ENCODE measurements at regions not wholly inside any gene's neighbourhood (a gene's known extent, or its start where the extent isn't known, plus 50 kb on each side); places are given as distances from the start of the nearest gene placed in this dataset.

DNA sequence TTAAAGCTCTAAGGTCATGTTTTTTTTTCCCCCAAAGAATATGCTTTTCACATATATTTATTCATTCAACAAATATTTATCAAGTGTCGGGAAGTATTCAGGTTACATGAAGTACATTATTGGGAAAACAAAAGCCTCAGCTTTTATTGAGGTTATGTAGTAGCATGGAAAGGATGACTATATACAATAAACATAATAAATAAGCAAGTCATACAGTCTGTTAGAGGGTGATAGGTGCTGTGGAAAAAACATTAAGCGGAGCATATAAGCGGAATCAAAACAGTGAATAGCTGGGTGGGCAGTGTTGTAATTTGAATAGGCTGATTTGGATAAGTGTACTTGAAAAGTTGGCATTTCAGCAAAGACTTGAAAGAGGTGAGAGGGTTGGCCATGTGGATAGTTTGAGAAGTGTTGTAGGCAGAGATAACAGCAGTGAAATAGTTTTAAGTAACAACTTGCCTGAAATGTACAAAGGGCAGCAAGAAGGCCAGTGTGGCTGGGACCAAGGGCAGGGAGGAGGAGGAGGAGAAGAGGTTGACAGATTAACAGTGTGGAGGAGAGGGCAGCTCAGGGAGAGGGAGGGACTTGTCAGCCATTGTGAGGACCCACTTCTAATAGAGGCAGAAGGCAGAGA lies 558.7 kb downstream of the SPRY1 start:
- DNase-seq = no peak

DNA sequence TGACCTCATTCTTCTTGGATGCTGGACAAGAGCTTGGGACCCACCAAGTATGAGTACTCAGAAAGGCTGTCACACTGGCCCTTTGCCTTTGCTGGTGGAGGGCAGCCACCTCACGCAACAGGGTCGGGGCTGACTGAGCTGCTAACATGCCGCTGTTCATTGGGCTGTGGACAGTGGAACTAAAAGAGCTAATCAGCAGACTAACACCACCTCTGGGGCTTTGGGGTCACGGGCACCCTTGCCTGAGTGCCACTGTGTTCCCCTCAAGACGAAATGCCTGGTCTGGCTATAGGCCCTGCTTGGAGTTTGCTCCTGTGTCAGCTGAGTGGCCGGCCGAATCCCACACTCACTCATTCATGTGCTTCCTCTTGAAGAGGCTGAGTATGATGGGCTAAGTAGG lies 559.6 kb downstream of the SPRY1 start:
- no peak for DNase-seq

DNA sequence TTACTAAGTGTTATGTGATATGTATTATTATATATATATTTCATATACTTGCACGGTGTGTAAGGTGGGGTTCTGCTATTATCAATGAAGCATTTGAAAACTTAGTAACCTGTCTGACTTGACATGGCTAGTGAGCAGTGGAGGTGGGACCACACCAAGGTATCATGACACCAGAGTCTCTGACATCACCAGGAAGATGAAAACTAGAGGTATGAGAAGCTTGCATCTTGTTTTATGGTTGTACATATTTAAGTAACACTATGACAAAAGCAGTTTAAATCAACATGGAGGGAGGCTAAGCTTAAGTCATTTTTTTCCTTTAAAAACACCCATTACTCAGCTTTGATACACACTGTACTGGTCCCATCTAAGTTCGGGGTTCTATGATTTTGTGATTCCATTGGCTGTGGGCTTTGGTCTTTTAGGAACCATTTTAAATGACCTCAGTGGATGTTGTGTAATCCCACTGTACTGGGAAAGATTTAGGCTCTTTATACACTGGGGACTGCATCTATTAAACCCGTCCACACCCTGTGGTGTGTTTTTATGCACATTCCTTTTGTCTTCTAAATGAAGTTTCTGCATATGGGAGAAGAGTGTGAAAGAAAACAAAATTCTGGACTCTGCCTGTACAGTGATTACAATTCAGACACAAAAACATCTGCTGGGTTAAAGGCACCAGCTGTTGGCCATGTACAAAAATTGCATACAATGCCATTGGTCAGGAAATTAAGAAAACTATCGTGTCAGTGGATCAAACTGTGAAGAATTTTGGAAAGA lies 570.6 kb downstream of the SPRY1 start:
- DNase-seq = no peak

DNA sequence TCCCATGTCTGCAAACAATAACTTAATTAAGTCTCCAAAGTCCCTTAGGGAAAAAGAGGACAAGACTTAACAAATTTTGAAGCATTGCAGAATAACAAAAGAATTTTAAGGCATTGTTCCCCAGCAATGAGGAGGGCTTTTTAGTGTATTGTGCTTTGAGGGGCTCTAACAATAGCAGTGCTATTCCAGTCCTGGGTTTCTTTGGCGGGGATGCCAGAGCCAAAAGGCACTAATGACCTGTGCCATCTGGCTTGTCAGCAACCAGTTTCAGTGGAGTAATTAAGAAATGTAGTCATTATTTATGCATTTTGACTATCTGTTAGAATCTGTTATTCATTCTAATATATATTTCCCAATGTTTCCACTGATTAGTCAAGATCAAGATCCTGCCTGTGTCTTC lies 575.4 kb downstream of the SPRY1 start:
- DNase-seq = no peak

DNA sequence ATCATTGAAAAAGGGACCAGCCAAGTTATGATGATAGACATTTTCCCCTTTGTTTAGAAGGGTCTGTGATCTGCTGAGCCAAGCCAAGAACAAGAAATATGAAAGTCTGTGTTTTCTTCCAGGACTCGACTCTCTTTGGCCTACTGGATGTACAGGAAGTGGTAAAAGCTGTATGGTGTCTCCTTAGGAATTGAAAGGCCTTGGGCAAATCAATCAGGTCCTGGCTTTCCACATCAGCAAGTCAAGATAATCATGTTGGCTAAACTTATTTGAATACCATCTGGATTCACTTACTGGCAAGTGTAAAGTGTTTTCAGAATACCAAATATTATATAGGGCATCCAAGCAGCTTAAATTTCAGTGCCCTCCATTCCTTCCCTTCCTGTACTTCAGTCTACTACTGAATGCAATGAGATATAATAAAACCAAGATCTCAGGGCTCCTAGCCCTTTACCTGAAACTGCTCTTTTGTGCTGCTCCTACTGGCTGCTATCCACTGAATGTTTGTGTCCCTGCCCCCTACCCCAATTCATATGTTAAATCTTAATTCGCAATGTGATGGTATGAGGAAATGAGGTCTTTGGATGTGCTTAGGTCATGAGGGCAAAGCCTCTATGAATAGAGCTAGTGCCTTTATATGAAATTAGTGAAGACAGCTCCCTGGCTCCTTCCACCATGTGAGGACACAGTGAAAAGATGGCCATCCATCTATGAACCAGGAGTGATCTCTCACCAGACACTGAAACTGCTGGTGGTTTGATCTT lies 578.0 kb downstream of the SPRY1 start:
- no peak for DNase-seq

DNA sequence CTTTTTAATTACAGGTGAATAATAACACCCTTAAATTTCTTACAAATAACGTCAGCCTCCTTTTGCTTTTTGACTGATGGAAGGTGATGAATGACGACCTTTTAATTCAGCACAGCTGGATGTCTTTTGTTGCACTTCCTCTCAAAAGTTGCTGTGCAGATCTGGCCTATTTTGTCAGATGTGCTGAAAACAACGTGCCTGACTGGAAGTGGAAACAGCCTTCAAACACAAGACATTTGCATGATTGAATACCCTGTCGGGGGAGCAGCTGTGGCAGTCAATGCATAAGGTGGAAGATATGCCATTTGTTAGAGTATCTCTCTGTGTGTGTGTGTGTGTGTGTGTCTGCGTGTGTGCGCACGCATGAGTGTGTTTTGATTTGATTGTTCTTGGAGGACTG lies 579.7 kb downstream of the SPRY1 start:
- no peak for DNase-seq

DNA sequence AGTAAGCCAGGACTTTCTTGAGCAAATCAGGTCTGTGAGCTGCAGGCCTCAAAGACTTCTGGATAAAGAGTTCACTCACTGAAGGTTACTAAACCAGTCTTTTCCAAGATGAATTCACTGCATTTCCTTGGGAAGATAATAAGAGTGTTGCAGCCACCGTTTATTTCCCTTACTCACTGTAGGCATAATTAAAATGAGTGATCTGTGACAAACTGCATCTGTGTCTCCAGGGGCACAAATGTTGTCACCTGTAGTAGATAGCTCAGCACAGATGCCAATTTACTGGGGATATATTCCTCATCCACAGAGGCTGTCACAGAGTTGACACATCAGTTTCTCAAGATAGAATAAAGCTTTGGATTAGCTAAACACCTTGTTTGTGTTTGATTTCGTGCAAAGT lies 580.2 kb downstream of the SPRY1 start:
- DNase-seq = no peak

DNA sequence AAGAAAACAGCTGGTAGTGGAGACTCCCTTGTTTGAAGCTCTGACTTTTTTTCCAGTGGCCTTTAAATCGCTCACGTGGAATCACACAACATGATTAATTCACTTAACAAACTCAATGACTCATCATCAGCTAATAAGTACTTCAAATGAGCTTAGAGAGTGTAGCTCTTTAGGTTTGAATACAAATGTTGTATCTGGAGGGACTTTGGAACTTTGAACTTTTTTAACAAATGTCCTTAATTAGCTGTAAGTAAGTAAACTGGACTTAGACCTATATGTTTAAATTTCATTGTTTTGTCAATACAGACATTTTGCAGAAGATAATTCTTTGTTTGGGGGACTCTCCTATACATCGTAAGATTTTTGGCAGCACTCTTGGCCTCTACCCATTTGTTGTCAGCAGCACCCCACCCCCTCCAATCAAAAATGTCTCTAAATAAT lies 581.1 kb downstream of the SPRY1 start:
- no peak for DNase-seq

DNA sequence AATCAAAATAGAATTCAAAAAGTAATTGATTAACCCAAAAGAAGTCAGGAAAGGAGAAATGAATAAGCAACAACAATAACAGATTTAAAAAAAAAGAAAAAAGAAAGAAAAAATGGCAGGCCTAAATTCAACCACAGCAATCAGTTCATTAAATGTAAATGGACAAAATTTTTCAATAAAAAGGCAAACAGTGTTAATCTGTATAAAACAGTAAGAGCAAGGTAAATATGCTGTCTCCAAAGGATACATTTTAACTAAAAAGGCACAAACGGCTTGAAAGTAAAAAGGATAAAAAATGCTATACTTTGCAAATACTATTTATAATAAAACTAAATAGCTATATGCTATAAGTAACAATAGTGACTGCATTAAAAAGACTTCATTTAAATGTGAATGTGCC lies 582.0 kb downstream of the SPRY1 start:
- DNase-seq = no peak

DNA sequence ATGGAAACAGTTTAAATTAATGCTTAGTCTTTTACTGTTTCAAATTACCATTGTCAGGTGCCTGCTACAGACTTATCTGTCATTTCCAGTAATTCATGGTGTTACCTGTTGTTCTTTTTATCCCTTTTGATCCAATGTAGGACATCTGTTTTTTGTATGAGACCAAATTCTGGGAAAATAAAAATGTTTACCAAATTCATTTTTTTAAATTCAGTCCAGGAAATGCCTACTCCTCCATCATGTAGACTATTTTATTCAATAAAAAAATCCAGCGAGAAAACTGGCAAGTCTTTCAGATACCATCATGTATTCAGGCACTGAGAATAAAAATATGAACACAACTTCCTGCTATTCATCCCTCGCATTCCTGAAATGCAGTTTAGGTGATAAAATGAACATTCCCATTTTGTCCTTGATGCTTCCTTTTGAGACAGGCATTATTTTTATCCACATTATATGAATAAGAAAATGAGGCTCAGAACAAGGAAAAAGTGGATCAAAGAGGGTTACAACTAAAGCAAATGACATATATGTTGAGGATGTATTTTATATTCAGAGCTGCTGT lies 584.2 kb downstream of the SPRY1 start:
- DNase-seq = no peak

DNA sequence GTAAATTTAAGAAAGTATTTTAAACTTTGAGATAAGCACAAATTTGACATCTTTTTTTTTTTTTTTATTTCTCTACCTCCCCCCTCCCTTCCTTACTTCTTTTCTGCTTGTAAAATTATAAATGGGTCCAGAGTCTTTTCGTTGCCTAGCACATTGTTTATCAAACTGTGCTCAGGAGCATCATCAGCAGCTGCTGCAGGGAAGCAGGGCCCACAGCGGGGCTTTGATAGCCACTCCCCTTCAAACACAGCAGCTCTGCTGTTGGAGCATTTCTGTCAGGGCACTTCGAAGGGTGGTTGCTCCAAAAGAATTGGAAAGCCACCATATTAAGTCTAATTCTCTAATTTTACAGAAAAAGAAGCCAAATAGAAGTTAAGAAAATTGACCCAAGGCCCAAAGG lies 588.3 kb downstream of the SPRY1 start:
- DNase-seq = no peak

DNA sequence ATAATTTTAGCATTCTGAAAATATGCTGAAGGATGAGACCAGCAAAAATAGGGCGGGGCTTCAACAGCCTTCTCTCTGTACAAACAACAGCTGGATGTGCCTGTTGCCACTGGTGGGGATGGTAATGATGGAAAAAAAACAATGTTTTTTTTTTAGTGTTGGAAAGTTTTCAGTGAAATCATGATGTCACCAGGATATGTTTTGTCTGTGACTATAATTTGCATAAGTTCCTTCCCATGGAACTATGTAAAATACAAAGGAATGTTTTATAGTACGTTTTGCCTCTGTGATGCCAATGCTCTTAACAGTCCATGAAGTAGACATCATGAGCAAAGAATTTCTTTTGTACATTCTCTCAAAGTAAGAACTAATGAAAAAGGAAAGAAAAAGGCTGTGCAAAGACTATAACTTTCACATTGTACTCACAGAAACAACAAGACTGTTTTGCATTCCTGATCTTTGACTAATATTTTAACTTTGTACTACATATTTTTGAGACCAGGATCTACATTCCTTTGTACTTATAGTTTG lies 589.7 kb downstream of the SPRY1 start:
- no peak for DNase-seq

DNA sequence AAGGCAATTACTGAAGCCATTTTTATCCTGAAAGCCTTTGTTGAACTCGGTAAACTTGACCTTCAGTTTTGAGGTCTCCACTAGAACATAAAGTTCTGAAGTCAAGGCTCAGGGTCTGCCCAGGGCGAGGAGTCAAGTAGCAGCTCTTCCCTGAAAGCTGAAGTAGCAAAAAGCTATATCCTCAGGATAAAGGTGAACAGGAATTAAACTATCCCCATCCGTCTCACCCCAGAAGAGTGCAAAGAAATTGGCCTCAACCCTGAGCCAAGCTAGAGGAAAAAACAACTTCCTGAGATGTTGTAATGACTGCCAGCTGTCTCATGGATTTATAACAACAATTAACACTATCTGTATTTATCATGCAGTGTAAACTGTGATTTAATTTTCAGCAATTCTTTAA lies 590.8 kb downstream of the SPRY1 start:
- no peak for DNase-seq

DNA sequence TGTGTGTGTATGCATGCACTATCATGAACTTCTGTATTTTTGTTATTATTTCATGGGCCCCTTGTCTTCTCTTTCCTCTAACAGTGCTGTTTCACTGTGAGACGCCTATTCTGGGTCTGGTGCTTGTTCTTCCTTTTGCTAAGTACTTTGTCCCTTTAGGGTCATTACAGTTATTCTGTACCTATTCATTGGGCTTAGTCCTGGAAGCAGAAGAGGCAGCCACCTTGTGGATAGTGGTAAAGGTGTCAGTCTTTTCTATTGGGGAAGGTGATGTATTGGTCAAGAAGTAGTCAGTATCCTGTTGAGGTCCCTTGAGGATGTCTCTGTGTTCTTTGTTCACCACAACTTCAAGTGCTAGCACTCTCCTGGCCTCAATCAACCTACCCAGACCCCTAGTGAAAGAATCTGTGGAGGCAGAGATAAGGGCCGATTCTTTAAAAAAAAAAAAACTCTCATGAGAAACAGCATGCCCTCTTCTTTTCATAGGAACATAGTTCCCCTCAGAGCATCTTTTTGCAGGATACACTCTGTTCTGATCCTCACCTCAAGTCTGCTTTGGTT lies 593.8 kb downstream of the SPRY1 start:
- no peak for DNase-seq

DNA sequence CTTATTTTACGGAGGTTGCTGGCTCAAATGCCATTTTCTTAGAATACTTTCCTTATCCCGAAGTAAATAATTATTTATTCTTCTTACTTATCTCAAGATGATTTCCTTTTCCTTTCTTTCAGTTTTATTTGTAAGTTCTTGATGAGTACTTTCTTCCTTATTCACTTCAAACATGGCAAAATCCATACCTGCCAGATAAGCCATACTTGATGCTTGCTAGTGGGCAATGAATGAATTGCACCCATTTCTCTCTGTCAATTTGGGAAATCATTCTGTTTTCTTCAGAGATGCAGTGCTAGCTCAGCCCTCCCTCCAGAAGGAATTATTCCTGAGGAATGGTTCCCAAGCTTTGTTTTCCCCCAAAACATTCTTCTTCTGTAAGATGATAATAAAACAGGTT lies 598.3 kb downstream of the SPRY1 start:
- DNase-seq = no peak

DNA sequence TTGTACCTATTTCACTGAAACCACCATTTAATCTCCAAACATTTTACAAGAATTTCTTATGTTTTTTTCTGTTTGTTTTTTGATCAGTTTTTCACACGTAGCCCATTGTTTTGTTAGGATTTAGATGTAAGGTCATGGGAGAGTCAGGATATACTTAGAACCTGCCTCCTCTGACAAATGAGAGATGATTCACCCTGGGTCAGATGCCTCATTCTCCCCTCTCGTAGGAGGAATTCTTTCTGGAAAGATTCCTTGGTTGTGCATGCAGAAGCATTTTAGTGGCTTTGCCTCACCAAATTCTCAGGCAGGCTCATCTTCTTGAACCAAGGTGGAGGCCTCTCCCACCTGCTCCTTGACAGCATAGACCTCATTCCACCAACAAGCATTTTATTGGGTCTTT lies 599.3 kb downstream of the SPRY1 start:
- DNase-seq = no peak

DNA sequence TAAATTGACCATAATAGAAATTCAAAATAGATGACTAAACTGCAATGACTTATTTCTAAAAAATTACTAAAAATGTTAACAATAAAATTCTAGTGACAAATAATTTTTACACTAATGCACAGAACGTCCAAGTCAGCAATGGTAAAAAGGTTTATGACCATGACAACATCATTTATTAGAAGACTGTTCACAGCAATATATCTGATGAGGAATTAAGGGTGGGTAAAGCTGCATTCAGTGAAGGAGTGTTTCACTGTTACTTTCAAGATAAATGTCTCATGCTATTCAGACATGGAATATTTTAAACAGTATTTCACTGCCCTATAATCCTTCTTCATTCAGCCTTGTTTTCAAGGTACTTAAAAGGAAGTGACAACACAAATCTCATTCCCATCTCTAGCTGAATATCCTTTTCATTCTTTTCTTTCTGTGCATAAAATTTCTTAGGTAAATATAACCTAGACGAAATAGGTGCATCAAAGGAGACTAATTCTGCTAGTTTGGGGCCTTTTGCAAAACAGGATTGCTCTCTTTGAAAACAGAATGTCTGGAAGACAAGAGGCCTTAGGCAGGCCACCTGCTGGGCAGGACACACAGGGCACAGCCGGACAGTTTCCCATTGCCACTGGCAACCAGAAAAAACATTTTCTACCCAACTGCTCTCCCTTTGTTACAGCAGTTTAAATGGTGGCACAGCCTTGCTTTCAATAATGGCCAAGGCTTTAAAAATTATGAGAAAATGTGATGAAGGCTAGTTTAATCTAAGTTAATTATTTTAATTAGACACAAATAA lies 600.3 kb downstream of the SPRY1 start:
- no peak for DNase-seq

DNA sequence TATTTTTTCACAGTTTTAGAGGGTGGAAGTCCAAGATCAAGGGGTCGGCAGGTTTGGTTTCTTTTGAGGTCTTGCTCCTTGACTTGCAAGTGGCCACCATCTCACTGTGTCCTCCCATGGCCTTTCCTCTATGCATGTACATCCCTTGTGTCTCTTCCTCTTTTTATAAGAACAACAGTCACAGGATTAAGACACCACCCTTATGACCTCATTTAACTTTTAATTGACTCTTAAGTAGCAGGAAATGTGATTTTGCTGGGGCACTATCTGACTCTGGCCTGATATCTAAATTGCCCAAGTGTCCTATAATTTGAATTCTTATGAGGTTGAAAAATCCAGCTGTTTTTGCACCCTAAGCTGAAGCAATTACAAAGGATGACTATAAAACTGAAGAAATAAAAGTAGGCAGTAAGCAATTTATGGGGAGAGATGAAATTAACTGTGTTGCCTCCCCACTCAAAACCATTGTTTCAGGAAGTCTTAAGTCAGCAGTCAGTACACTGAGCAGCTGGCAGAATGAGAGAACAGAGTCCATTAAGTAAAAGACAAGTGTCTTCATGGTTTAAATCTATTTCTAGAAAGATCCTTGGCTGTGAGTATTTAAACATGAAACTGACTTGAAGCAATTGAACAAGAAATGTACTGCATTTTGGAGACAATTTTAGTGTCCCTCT lies 601.3 kb downstream of the SPRY1 start:
- no peak for DNase-seq

DNA sequence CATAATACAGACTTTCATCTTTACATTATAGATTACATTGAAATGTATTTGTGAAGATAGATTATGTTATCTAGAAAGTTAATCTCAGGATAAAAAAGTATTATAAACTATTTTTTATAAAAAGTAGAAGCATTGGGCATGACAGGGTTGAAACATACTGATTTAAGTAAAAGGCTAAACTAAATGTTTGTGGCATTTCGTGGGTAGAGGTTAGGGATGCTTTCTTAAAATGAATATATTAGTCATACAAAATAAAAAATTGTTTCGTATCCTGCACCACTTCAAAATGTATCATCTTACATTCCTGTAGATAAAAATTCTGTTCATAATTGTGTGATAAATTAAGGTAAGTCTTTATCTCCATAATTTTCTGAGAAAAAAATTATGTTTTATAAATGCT lies 603.6 kb downstream of the SPRY1 start:
- no peak for DNase-seq

DNA sequence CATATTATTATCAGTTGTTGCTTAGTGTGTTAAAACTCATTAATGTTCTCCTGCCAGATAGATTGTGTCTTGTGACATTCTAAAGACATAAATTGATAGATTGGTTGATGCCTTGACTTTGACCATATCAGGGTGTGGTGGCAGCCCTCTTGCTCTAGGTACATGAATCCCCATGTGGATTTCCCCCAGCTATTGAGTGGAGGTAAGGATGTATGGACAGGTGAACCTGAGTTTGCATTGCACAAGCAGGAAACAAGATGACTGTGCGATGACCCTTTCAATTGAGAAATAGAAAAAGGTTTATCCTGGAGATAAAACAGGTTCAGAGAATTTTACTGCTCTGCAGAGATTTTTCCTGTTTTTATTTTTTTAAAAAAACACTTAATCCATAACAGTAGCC lies 619.2 kb downstream of the SPRY1 start:
- DNase-seq = no peak

DNA sequence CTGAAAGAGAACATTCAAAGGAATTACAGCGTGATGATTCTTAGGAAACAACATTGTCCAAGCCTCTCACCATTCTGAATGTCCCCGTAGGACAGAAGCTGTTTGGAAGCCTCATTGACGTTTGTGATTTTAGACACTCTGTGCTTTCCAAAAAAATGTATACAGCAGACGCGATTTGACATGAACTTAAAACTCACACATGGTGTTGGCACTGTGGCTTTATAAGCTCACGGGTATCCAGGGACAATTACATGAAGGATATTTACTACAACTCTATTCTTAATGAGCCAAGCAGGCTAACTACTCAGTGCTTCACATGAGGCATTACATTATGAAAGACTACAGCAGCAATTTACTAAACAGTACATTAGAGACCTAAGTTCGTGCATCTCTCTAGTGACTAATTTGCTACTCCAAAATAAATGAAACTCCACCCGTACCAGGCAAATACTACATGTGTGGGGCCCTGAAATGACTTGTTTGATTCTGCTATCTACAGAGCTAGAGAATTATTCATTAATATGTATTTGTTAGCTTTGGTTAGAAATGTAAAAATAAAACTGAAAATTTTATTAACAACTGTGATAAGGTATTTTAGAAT lies 620.7 kb downstream of the SPRY1 start:
- DNase-seq = no peak
